HG03558 (cell line): ENCODE measurements at regions not wholly inside any gene's neighbourhood (a gene's known extent, or its start where the extent isn't known, plus 50 kb on each side); places are given as distances from the start of the nearest gene placed in this dataset.
"Not testable (repeated sequence)": the region's sequence is repeated elsewhere in the genome, so short reads cannot be mapped to it uniquely, and the experiment has no call there.

Experiments used
- ATAC-seq: cut with Tn5 transposase; IDR thresholded peaks from one replicate; pipeline ENCODE4 v1.9.1; 2021; ENCODE audit warnings: moderate number of reproducible peaks; ENCODE audit not compliant: unreplicated experiment; ENCODE audit errors: extremely low read depth

DNA sequence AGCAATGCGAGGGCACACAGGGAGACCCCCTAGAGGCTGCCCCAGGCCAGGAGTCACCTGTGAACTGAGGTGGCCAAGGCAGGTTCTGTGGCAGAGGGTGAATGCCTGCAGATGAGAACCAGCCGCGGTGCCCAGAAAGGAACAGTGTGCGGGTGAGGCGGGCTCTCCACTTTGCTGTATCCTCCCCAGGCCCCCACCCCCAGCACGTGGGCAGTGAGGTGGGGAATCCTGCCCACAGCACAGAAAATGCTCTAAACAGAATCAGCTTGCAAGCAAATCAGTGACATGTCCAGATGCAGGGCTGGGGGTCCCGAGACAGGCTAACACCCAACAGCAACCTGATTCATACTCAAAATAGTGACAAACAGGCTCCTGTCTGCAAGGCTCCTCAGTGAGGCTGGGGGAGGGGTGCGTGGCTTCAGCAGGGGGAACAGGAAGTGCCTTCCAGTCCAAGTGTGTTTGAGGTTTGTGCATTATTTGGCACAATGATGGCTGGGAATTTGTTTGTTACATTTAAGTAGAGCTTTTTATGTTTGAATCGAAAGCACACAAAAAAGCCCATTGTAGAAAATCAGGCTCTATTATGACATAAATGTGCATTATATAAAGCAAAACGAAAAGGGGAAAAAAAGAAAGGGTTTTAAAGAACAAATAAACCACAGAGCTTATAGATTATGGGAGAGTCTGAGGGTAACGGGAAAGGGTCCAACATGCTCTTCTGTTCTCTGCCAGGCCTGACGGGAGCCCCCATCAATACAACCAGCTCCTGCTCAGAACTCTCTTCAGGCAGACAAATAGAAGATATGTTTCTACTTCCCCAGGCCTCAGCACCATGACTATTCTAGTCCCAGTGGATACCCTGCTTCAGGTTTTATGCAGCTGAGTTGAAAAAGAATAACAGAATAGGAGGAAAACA lies 201.3 kb downstream of the HSD17B3 start:
- no peak for ATAC-seq

DNA sequence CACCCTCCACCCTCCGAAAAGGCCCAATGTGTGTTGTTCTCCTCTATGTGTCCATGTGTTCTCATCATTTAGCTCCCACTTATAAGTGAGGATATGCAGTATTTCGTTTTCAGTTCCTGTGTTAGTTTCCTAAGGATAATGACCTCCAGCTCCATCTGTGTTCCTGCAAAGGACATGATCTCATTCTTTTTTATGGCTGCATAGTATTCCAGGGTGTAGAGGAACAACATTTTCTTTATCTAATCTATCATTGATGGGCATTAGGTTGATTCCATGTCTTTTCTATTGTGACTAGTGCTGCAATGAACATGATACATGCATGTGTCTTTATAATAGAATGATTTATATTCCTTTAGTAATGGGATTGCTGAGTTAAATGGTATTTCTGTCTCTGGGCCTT lies 211.3 kb downstream of the HSD17B3 start:
- not testable (repeated sequence) for ATAC-seq

DNA sequence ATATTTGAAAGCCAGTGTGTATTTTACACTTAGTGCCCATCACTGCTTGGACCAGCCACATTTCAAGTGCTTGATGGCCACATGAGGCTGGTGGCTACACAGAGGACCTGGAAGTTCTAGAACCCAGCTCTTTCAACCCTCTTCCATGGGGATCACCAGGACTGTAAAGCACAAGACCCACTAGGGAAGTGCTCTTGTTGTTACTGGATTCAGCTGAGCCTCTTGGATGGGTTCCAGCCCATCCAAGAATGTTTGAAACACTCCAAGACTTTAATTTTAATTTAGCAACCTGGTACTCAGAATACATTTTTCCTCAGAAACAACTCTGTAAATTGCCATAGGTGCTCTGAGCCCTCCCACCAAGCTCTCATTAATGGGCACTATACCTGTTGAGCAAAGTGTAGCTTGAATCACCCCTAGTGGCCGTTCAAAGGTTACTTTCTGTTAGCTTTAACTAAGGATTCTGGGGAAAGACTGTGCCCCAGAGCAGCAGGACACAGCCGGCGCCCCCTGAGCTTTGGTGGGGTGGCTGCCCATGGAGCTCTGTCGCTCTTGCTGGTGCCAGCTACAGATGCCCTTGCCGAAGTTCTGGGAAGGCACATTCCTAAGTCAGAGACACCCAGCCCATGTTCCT lies 212.4 kb downstream of the HSD17B3 start:
- no peak for ATAC-seq

DNA sequence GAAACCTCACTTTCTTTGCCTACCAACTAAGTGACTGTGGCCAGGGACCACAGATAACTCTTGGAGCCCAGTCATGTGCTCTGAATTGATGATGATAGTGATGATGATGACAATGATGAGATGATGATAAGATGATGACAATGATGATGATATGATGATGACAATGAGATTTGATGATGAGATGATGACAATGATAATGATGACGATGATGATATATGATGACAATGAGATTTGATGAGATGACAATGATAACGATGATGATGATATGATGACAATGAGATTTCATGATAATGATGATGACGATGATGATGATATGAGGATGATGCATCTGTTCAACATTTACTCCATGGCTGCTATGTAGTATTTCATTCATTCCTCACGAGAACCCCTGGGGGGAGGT lies 213.0 kb downstream of the ERCC6L2 start:
- no peak for ATAC-seq

DNA sequence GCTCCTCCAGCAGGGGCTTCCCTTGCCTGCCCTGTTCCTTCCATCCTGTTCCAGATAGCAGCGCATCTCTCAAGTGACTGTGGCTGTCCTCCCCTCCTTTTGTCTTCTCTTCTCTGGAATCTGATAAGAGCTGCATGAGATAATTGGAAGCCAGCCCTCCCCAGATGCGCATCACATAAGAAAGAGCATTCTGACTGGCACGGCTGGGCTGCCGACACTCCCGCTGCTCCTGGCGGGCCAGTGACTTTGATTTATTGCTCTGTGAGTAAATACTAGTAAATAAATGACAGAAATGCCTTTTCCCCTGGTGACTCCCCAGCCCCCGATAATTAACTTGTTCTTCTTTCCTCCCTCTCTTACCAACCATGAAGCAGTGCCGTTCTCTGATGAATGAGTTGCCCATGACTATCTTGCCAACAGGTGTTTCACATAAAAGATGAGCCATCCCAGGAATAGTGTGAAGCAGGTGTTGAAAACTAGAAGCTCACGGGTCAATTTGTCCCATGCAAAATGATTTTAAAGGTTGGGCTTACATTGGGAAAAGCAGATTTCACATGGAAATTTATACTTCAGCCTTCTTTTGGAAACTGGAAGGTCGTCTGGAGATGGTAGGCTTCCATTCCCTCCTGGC lies 212.3 kb downstream of the ERCC6L2 start:
- no peak for ATAC-seq

DNA sequence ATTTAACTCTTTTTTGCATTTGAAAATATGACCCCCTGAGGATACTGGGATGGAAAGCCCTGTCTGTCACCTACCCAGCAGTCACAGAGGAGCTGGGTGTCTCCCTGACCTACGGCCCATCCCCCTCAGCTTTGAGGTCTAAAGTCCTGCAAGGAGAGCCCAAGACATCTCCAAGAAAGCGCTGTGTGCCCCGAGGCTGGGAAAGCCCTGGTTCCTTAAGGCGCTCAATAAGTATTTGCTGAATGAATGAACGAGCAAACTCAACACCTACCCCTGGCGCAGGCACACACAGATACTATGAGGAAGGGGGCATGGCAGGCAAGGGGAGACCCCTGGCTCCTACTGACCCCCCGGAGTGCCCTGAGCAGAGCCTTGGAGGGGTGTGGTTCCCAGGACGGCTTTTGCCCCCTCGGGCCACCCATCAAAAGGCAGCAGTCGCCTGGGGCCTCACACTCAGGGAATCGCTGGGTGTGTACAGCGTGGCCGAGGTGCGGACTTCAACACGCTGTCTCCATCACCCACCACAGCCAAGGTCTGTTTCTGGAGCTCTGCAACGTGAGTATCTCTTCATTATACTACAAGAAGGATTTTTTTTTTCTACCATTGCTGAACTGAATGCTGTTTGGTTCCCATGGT lies 211.6 kb downstream of the ERCC6L2 start:
- no peak for ATAC-seq

DNA sequence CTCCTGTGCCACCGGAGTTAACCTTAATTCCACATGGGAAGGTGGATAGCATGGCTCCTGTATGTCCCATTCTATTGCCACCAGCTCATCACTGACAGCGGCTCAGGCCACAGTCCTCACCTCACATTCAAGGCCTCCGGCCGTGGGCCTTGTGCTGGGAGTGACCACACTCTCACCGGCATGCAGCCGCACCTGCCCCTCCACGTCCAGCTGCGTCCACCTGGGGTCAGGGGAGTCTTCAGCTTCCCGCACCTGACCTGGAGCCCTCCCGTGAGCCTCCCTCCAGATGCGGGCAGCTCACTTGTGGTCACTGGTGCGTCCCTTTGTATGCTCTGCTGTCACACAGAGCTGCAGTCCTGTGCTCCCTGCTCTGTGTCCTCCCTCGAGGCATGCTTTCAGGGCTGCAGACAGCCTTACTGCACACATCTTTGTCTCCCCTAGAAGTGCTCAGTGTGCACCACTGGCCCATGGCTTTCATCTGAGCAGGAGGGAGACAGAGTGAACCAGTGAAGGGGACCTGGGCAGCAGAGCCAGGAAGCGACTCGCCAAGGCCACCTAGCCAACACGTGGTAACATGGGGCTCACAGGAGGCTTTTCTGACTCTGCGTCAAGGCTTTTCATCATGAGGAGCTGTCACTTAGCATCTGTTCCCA lies 210.1 kb downstream of the ERCC6L2 start:
- ATAC-seq: no peak

DNA sequence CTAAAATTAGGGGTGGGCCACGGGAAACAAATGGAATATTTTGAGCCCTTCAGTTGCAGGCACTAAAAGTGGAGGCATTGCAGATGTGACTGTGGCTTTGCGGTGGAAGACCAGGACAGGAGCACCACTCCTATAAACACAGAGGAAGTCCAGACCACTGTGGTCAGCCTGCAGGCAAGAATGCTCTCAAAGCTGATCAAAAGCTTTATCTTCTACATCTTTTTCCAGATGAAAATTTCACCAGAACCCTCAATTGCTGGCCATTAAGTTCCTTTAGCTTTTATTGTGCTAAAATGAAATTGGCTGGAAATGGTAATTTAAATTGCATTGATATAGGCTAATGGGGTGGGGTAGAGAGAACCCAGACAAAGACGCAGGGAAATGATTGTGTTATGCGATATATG lies 208.8 kb downstream of the ERCC6L2 start:
- no peak for ATAC-seq

DNA sequence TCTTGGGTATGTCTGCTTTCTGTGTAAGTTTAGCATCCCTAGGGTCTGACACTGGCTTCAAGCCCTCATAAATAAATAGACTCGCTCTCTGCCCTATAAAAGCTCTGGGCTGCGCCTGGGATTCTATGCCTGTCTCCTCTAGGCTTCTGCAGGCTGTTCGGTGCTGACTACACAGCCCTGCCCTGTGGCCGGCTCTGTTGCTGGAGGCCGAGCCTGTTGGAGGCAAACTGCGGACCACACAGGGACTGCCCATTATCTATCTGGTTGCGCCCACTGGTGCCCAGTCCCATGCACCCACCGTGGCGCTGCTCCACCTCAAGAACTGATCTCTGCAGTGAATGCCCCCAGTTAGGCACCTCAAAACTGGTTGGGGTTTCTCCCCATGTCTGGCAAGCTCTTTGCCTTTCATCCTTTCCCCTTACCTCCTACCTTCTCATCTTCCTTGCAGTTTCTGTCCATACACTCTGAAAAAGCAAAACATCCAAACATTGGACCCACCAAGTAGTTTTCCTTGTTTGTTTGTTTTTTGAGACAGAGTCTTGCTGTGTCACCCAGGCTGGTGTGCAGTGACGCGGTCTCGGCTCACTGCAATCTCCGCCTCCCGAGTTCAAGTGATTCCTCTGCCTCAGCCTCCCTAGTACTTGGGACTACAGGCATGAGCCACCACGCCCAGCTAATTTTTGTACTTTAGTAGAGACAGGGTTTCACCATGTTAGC lies 207.2 kb downstream of the ERCC6L2 start:
- no peak for ATAC-seq

DNA sequence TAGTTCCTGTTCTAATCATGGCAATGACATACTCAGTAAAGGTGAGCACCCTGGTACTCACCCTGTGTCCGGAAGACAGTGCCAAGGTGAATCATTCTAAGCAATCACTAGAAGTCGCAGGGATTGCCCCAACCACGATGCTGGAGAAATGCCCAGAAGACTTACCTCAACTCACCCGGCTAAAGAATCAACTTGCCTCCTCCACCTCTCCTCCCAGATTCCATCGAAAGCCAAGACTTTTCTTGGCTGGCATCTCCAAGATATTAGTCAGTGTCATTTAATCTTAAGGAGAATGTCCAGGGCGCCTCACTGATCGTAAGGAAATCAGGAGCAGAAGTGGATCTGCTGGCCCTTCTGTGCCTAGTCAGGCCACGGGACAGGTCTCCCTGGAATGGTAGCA lies 204.9 kb downstream of the ERCC6L2 start:
- no peak for ATAC-seq

DNA sequence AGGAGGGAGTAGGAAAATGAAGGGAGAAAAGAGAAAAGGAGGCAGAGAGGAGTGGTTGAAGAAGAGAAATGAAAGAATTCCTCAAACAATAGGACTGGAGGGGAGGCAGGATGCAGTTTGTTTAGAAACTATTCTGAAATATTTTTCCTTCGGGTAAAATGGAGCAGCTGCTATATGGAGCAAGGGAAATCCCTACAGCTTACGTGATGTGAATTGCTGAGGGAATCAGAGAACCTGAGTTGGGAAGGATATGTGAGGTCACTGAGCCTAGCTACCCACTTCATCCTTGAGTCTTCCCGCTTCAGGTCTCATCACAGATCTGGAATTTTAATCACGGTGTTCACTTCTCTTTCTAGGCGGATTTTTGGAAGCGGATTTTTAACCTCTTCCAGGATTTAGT lies 204.3 kb downstream of the ERCC6L2 start:
- ATAC-seq: no peak

DNA sequence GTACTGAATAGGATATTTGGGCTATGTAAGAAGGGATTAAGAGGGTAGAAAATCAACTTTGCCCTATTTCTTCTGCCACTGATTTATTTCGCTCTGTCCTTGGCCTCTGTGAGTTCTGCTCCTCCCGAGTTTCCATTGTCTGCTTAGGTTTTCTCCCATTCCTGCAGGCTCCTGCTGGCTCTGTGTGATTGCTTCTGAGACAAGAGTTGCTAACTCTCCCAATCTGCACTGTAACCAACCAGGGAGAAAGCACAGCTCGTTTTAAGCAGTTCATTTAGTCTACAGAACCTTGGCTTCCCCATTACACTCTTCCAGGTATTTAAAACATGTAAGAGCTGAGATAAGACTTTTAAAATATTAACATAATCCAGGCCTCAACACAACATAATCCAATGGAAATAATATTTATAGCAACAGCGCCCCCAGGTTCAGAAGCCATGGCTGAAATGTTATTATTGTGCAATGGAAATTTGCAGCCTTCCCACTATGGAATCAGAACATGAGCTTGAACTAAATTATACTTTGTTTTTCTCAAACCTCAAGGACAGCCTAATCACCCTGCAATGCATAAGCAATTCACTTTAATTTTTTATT lies 203.5 kb downstream of the ERCC6L2 start:
- no peak for ATAC-seq

DNA sequence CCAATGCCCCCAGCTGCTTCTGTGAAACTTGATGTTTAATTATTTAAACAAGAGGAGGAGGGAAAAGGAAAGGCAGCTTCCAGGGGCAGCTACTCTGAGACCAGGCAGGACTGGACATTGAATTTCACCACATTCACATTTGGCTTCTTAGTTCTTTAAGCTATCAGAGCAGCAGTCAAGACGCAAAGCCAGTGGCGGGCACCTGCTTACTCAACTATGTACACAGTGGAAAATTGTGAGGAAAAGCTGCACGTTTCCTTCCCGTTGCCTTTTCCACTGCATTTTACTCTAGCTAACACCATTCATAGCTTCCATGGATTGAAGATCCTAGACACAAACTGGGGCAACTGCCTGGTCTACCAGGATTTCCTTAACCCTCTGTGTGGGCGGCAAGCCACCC lies 200.3 kb downstream of the ERCC6L2 start:
- no peak for ATAC-seq

DNA sequence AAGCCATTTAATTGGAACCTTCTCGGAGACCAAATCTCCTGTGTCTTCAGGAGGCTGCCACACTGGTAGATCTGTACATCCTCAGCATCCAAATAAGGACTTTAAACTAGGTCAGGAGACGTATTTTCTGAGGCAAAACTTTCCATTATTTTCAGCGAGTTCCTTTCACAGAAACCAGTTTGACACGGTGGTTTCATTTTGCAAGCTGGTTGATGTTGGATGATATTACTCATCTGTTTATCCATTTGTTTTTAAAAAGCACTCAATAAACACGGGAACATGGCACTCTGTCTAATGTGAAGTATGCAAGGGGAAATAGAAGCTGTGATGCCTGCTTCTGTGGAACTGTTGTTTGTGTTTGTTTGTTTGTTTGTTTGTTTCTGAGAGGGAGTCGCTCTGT lies 199.6 kb downstream of the ERCC6L2 start:
- ATAC-seq: no peak

DNA sequence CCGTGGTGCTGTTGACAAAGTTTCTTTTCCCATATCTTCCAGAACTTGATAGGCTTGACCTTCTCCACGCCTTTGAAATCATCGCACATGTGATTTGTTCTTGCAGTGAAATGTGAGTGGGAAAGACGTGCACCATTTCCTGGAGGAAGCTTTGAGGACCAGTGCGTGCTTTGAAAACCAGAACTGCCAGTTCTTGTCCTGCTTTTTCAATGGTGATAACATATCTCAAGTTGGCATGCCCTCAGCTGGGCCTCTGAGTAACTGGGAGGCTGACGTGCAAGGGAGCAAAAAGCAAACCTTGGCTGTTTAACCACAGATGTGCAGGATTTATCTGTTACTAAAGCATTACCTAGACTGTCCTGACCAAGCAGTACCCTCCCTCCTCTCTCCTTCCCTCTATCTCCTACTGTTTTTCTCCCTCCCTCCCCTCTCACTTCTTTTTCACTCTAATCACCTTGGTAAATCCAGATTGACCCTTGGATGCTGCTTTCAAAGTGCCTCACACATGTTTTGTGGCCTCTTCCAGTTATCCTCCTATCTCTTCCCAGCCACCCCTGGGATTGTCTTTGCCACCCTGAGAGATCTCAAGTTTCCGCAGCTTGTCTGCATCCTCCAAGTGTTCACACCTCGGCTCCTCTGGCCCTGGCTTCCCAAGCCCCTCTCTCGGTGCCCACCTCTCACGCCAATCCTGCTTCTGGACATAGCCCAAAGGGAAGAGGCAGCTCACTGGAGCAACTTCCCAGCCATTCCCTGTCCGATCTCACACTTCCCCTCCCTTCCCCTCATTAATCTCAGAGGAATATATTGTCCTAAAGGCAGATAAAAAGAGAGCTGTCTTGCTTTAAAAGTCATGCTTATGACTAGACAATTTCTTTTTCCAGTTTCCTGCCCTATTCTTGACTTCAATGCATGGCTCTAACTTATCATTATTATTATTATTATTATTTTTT lies 198.3 kb downstream of the ERCC6L2 start:
- ATAC-seq: no peak

DNA sequence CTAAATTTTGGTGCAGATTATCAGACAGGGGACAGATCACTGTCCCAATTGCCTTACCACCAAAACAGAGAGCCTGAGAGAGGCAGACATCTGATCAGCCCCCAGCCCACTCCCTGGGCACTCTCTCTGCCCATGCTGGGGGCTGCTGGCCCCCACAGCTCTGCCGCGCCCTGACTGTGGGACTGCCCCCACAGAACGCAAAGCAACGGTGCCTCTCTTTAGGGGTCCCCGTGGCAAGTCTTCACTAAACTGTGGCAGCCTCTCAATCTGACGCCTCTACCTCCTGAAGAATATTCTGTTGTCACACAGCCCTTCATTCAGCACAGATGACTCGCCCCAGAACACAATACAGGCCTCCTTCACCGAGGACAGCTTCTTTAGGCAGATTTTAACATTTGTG lies 197.4 kb downstream of the ERCC6L2 start:
- ATAC-seq: no peak

DNA sequence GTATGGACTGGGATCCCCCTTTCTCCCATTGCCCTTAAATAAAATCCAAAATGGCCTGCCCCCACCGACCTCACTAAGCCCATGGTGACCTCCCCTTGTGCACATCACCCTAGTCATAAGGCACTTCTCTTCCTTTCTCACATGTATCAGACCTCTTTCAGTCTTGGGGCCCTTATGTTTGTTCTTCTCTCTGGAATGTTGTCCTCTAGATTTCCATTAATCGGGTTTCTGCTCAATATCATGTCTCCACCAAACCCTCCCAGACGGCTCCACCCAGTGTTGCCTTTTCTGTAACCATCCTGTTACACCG lies 196.3 kb downstream of the ERCC6L2 start:
- ATAC-seq: no peak

DNA sequence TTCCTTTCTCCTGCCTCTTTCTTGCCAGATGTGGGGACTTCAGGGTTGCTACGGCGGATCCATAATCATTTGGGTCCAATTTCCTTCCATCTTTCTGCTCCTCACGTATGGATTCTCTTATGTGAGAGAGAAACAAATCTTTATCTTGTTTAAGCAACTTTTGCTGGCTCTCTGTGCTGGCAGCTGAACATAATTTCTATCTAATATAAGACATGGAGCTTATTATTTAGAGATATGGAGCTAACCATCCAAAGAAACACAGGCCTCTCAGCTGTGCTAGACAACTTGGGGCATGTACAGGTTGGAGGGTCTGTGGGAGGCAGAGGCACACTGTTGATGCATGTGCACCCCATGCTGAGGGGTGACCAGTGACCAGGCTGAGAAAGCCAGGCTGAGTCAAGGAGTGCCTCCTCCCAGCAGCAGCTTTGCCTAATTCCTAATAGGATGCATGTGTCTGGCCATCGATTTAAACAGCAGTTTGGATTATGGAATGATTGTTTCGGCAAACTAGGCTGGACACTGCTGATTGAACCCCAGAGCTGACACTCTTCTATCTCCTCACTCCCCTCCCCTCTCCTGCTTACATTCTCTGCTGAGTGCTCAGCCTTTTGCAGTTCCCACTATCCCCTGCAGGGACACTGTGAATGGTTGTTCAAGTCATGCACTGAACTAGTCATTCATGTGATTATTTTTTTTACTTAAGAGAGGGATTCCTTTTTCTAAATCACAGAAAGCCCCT lies 195.8 kb downstream of the ERCC6L2 start:
- ATAC-seq: no peak
